ENCODE measurements at regions not wholly inside any gene's neighbourhood (a gene's known extent, or its start where the extent isn't known, plus 50 kb on each side); places are given as distances from the start of the nearest gene placed in this dataset.

- TF ChIP-seq CTCF (IDR thresholded peaks at IDR 0.05; ENCODE audit: low read depth, low read length, poor library complexity, severe bottlenecking) (no peak), EZH2phosphoT487 (IDR thresholded peaks at IDR 0.05; ENCODE audit: borderline replicate concordance, low read length) (no peak)
These were observed 419.1 kb downstream of the NR2F1-AS1 start for GRCh38 chr5:93161661-93162654.

Measured in DOHH2 (cell line).